CD8-positive, alpha-beta memory T cell (primary cell): ENCODE measurements at regions not wholly inside any gene's neighbourhood (a gene's known extent, or its start where the extent isn't known, plus 50 kb on each side); places are given as distances from the start of the nearest gene placed in this dataset.

Experiments
- CTCF ChIA-PET: fragments of 350-600 bp; sonication (Branson Sonifier 250); formaldehyde crosslinking; loops from one replicate; lab custom pipeline; 2021; ENCODE audit warnings: antibody characterized with exemption; lab: Charles Lee
- POLR2A ChIA-PET: fragments of 350-600 bp; sonication (Branson Sonifier 250); formaldehyde crosslinking; loops from one replicate; lab custom pipeline; 2021; ENCODE audit warnings: antibody characterized with exemption; lab: Charles Lee
- DNase-seq, 5 donors: peaks; one replicate each; pipeline versions ENCODE4 v3.0.0 to v3.0.0-alpha.2; 2020 to 2022; ENCODE audit warnings: mixed read lengths in 1 of 5
- H3K27ac ChIP-seq: one replicate; pipeline ENCODE4 v1.7.0; 2013; ENCODE audit warnings: low read depth, mild to moderate bottlenecking, low read length, moderate library complexity
- H3K27me3 ChIP-seq: 2 replicates; pipeline ENCODE4 v1.7.0; 2013; ENCODE audit warnings: low read length, mild to moderate bottlenecking; ENCODE audit not compliant: insufficient read depth, poor library complexity, severe bottlenecking
- H3K36me3 ChIP-seq: 2 replicates; pipeline ENCODE4 v1.7.0; 2013; ENCODE audit warnings: mild to moderate bottlenecking, low read length, moderate library complexity; ENCODE audit not compliant: insufficient read depth
- H3K4me1 ChIP-seq: 2 replicates; pipeline ENCODE4 v1.7.0; 2013; ENCODE audit warnings: mild to moderate bottlenecking, low read length, moderate library complexity; ENCODE audit not compliant: insufficient read depth
- H3K4me3 ChIP-seq: 2 replicates; pipeline ENCODE4 v1.7.0; 2013; ENCODE audit warnings: mild to moderate bottlenecking, low read length
- H3K9me3 ChIP-seq: 2 replicates; pipeline ENCODE4 v1.7.0; 2013; ENCODE audit warnings: mild to moderate bottlenecking, low read length
- H3K27ac Mint-ChIP-seq, 8 donors: one replicate each; pipeline ENCODE4 v1.8.0; 2020 to 2021; ENCODE audit warnings: mixed read lengths in 8 of 8, mild to moderate bottlenecking in 6 of 8, inconsistent platforms in 3 of 8, moderate library complexity in 3 of 8
- H3K27me3 Mint-ChIP-seq, 2 donors: one replicate each; pipeline ENCODE4 v1.8.0; 2020 to 2021; ENCODE audit warnings: mixed read lengths in 2 of 2, mild to moderate bottlenecking in 1 of 2, moderate library complexity in 1 of 2
- H3K36me3 Mint-ChIP-seq, 3 donors: one replicate each; pipeline ENCODE4 v1.8.0; 2020 to 2021; ENCODE audit warnings: mixed read lengths in 3 of 3, inconsistent platforms in 1 of 3, mild to moderate bottlenecking in 1 of 3
- H3K4me1 Mint-ChIP-seq, 3 donors: one replicate each; pipeline ENCODE4 v1.8.0; 2020 to 2021; ENCODE audit warnings: mixed read lengths in 3 of 3, inconsistent platforms in 1 of 3, mild to moderate bottlenecking in 1 of 3
- H3K4me3 Mint-ChIP-seq, 7 donors: one replicate each; pipeline ENCODE4 v1.8.0; 2020 to 2021; ENCODE audit warnings: mixed read lengths in 7 of 7, mild to moderate bottlenecking in 6 of 7, moderate library complexity in 4 of 7, inconsistent platforms in 2 of 7
- H3K9me3 Mint-ChIP-seq, 5 donors: one replicate each; pipeline ENCODE4 v1.8.0; 2020 to 2022; ENCODE audit warnings: mixed read lengths in 5 of 5, mild to moderate bottlenecking in 3 of 5, moderate library complexity in 2 of 5, inconsistent platforms in 1 of 5

DNA sequence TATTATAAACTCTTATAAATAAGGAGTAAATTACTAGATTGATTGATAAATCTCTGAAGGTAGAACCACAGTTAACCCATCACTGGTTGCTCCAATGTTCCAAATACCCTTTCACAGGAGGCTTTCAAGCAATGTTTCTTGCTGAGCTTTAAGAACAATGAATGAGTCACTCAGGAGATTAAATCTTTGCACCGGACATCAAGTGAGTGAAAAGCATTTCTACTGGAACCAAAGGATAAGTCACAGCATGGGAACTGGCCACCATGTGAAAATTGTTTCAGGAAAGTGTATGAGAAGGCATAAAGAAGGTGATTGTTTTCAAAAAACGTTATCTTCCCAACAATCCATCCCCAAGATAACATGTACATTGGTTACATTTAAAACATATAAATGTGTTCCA, 90.6 kb downstream of the CNTN3 start:
- POLR2A ChIA-PET = no interaction called here
- Histone ChIP-seq H3K27ac (no peak overlapping the region), H3K9me3 (no peaks in the 10 kb centered on the region), H3K4me1 (no peaks in the 10 kb centered on the region), H3K4me3 (no peak overlapping the region), H3K36me3 (no peaks in the 10 kb centered on the region), H3K27me3 (no peaks in the 10 kb centered on the region)
- Mint-ChIP-seq H3K4me3 (no peak overlapping the region), H3K27ac (no peak overlapping the region), H3K4me1 (no peaks in the 10 kb centered on the region), H3K9me3 (peaks cover 0 to 8% (median 2%) of the 10 kb centered on the region in 5 donors), H3K27me3 (no peaks in the 10 kb centered on the region), H3K36me3 (no peaks in the 10 kb centered on the region)
- no peak for DNase-seq
- CTCF ChIA-PET = no interaction called here

DNA sequence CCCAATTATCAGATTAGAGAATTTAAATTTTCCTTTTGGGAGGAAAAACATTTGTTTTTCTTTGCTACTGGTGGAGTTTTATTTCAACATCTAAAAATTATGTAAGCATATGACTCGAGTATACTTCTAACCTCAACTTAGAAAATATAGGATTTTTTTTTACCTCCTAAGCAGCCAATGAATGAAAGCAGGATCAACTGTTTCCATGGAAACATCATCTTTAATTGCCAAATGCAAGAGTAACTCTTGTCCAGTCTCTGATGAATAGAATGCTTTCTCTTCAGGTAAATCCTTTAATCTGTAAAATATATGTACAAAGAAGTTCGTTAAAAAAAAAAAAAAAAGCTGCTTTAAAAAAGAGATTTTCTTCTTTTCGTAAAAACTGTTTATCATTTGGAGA, 93.6 kb downstream of the CNTN3 start:
- Histone ChIP-seq H3K9me3 (no peaks in the 10 kb centered on the region), H3K27ac (no peak overlapping the region), H3K4me1 (no peaks in the 10 kb centered on the region), H3K4me3 (no peak overlapping the region), H3K36me3 (no peaks in the 10 kb centered on the region), H3K27me3 (no peaks in the 10 kb centered on the region)
- ChIA-PET CTCF (no interaction called here), POLR2A (no interaction called here)
- H3K27me3 Mint-ChIP-seq = no peaks in the 10 kb centered on the region
- no peaks in the 10 kb centered on the region for H3K36me3 Mint-ChIP-seq
- H3K4me1 Mint-ChIP-seq = no peaks in the 10 kb centered on the region
- H3K27ac Mint-ChIP-seq = no peak overlapping the region
- no peak for DNase-seq
- H3K4me3 Mint-ChIP-seq = no peak overlapping the region
- peaks cover 2 to 8% (median 3%) of the 10 kb centered on the region in 5 donors for H3K9me3 Mint-ChIP-seq

DNA sequence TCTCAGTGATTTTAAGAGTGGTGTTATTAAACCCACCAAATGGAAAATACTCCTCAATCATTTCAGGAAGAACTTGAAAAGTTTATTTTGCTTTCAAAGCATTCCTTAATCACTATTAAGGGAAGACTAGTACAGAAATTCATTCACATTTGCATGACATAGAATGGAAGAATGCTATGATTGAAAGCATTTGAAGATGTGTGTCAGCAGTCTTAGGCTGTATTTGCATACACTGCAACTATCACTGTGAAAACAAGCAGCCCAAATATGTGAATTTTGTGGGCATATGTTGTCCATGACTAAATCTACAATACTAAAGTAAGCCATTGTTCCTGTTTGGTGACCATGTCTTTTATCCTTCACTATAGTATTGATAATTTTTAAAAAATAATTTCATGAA, 95.8 kb downstream of the CNTN3 start:
- ChIA-PET CTCF (no interaction called here), POLR2A (no interaction called here)
- Histone ChIP-seq H3K27me3 (no peaks in the 10 kb centered on the region), H3K4me1 (no peaks in the 10 kb centered on the region), H3K9me3 (no peaks in the 10 kb centered on the region), H3K4me3 (no peak overlapping the region), H3K36me3 (no peaks in the 10 kb centered on the region), H3K27ac (no peak overlapping the region)
- Mint-ChIP-seq H3K9me3 (peaks cover 0 to 16% (median 4%) of the 10 kb centered on the region in 5 donors), H3K27me3 (no peaks in the 10 kb centered on the region), H3K4me1 (no peaks in the 10 kb centered on the region), H3K27ac (no peak overlapping the region), H3K36me3 (no peaks in the 10 kb centered on the region), H3K4me3 (no peak overlapping the region)
- DNase-seq = no peak

DNA sequence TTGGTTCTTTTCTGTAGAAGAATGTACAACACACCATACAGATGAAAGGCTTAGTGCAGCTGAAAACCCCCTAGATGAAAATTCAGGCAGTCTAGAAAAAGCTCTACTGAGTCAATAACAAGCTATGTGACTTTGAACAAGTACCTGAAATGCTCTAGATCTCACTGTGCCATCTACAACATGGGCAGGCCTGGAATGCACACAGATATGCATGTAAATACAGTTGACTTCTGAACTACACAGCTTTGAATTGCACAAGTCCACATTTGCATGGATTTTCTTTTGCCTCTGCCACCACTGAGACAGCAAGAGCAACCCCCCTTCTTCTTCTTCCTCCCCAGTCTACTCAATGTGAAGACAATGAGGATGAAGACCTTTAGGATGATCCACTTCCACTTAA, 98.4 kb downstream of the CNTN3 start:
- Histone ChIP-seq H3K4me3 (no peak overlapping the region), H3K9me3 (no peaks in the 10 kb centered on the region), H3K4me1 (no peaks in the 10 kb centered on the region), H3K27me3 (no peaks in the 10 kb centered on the region), H3K36me3 (no peaks in the 10 kb centered on the region), H3K27ac (no peak overlapping the region)
- ChIA-PET CTCF (no interaction called here), POLR2A (no interaction called here)
- no peaks in the 10 kb centered on the region for H3K27me3 Mint-ChIP-seq
- peaks cover 0 to 21% (median 4%) of the 10 kb centered on the region in 5 donors for H3K9me3 Mint-ChIP-seq
- H3K36me3 Mint-ChIP-seq = no peaks in the 10 kb centered on the region
- DNase-seq = no peak
- H3K4me1 Mint-ChIP-seq = no peaks in the 10 kb centered on the region
- H3K27ac Mint-ChIP-seq = no peak overlapping the region
- H3K4me3 Mint-ChIP-seq = no peak overlapping the region

DNA sequence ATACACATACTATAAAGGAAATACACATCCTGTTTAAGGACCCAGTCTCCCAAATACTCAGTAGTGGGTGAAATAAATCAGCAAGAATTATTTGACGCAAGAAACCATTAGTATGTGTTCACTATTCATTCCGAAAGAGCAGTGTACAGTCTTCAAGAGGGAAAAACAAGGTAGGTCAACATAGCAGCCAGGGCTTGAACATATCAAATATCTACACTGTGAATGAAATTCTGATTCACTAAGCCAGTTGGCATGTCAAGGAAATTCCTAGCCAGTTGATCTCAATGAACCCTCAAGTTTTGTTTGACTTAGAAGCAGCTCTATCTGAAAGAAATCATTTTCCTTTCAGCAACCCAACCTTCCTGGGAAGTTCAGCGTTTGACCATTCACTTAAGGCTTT, 99.0 kb downstream of the CNTN3 start:
- Mint-ChIP-seq H3K27ac (no peak overlapping the region), H3K27me3 (no peaks in the 10 kb centered on the region), H3K36me3 (no peaks in the 10 kb centered on the region), H3K4me3 (no peak overlapping the region), H3K4me1 (no peaks in the 10 kb centered on the region), H3K9me3 (peaks cover 0 to 21% (median 4%) of the 10 kb centered on the region in 5 donors)
- no peak for DNase-seq
- ChIA-PET POLR2A (no interaction called here), CTCF (no interaction called here)
- Histone ChIP-seq H3K27ac (no peak overlapping the region), H3K36me3 (no peaks in the 10 kb centered on the region), H3K4me1 (no peaks in the 10 kb centered on the region), H3K9me3 (no peaks in the 10 kb centered on the region), H3K4me3 (no peak overlapping the region), H3K27me3 (no peaks in the 10 kb centered on the region)

DNA sequence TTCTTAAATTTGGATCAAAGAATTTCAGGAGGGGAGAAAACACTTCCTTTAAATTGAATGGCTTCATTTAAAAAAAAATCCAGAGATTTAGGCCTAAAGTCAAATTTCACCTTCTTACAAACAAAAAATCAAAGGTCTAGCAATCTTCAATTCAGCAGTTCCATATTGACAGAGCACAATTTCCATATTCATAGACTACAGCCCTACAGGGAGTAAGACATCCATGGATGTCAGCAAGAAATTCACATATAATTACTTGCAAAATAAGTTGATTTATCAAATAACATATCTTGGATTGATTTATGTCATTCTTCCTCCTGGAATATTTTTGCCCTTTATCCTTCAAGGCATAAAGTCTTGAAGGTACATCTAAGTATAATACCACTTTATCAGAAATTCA, 103.4 kb downstream of the CNTN3 start:
- DNase-seq = no peak
- Histone ChIP-seq H3K9me3 (no peaks in the 10 kb centered on the region), H3K4me3 (no peak overlapping the region), H3K27ac (no peak overlapping the region), H3K36me3 (no peaks in the 10 kb centered on the region), H3K4me1 (no peaks in the 10 kb centered on the region), H3K27me3 (no peaks in the 10 kb centered on the region)
- no peak overlapping the region for H3K4me3 Mint-ChIP-seq
- CTCF ChIA-PET = no interaction called here
- H3K4me1 Mint-ChIP-seq = no peaks in the 10 kb centered on the region
- peaks cover 0 to 31% (median 3%) of the 10 kb centered on the region in 5 donors for H3K9me3 Mint-ChIP-seq
- H3K27me3 Mint-ChIP-seq = no peaks in the 10 kb centered on the region
- POLR2A ChIA-PET = no interaction called here
- H3K27ac Mint-ChIP-seq = no peak overlapping the region
- H3K36me3 Mint-ChIP-seq = no peaks in the 10 kb centered on the region

DNA sequence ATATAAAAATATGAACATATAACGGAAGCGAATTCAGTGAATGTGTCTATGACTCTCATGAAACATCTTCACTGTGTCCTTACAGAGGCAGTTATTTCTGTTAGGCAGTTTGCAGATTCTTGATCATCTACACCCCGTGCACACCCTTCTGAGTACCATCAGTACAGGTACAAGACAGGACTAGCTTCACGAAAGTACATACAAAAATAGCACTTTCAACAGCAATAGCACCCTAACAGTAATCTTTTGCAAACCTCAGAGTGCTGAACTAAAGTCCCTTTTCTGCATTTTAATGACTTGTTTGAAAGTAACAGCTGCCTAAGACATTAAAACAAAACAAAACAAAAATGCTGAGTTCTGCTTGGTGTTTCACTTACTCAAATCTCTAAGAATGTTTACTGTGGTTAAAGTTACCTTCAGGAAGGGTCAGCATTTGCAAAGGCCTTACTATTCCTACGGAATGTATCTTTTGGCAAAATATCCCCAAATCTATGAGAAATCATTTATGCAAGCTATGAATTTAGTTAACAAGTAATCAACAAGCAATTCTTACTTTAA, 104.1 kb downstream of the CNTN3 start:
- no peak overlapping the region for H3K27ac ChIP-seq
- no peaks in the 10 kb centered on the region for H3K4me1 Mint-ChIP-seq
- H3K36me3 Mint-ChIP-seq = no peaks in the 10 kb centered on the region
- H3K4me1 ChIP-seq = no peaks in the 10 kb centered on the region
- no peaks in the 10 kb centered on the region for H3K27me3 Mint-ChIP-seq
- no peak for DNase-seq
- H3K4me3 Mint-ChIP-seq = no peak overlapping the region
- H3K27me3 ChIP-seq = no peaks in the 10 kb centered on the region
- H3K4me3 ChIP-seq = no peak overlapping the region
- no peak overlapping the region for H3K27ac Mint-ChIP-seq
- no peaks in the 10 kb centered on the region for H3K36me3 ChIP-seq
- POLR2A ChIA-PET = no interaction called here
- H3K9me3 ChIP-seq = no peaks in the 10 kb centered on the region
- peaks cover 0 to 36% (median 3%) of the 10 kb centered on the region in 5 donors for H3K9me3 Mint-ChIP-seq
- CTCF ChIA-PET = no interaction called here

GRCh38 chr3:74507691-74508090, 106.8 kb downstream of the CNTN3 start:
- H3K4me1 ChIP-seq = no peaks in the 10 kb centered on the region
- Mint-ChIP-seq H3K27me3 (no peaks in the 10 kb centered on the region), H3K9me3 (peaks cover 4 to 34% (median 13%) of the 10 kb centered on the region in 5 donors)

GRCh38 chr3:74506246-74506645, 108.2 kb downstream of the CNTN3 start:
- CTCF ChIA-PET = no interaction called here
- H3K36me3 ChIP-seq = no peaks in the 10 kb centered on the region
- no peaks in the 10 kb centered on the region for H3K9me3 ChIP-seq
- H3K36me3 Mint-ChIP-seq = no peaks in the 10 kb centered on the region
- no peak for DNase-seq
- no peak overlapping the region for H3K27ac Mint-ChIP-seq
- H3K9me3 Mint-ChIP-seq = peaks cover 4 to 40% (median 16%) of the 10 kb centered on the region in 5 donors
- H3K4me3 ChIP-seq = no peak overlapping the region
- H3K27ac ChIP-seq = no peak overlapping the region
- H3K4me1 Mint-ChIP-seq = no peaks in the 10 kb centered on the region
- no peaks in the 10 kb centered on the region for H3K27me3 Mint-ChIP-seq
- H3K4me3 Mint-ChIP-seq = no peak overlapping the region
- H3K27me3 ChIP-seq = no peaks in the 10 kb centered on the region
- H3K4me1 ChIP-seq = no peaks in the 10 kb centered on the region
- POLR2A ChIA-PET = no interaction called here

More at GRCh38 chr3:74507691-74508090, 106.8 kb downstream of the CNTN3 start:
- H3K36me3 ChIP-seq = no peaks in the 10 kb centered on the region
- no peak overlapping the region for H3K4me3 ChIP-seq
- no peak for DNase-seq
- ChIA-PET CTCF (no interaction called here), POLR2A (no interaction called here)
- H3K27ac ChIP-seq = no peak overlapping the region
- Mint-ChIP-seq H3K4me1 (no peaks in the 10 kb centered on the region), H3K27ac (no peak overlapping the region), H3K4me3 (no peak overlapping the region), H3K36me3 (no peaks in the 10 kb centered on the region)
- H3K9me3 ChIP-seq = no peaks in the 10 kb centered on the region
- no peaks in the 10 kb centered on the region for H3K27me3 ChIP-seq
